Tongue (tissue), 1 donor: ENCODE measurements at regions not wholly inside any gene's neighbourhood (a gene's known extent, or its start where the extent isn't known, plus 50 kb on each side); places are given as distances from the start of the nearest gene placed in this dataset.
A peak's percentile ranks its signal among the peaks of the same experiment; 100 is the strongest.

ENCODE experiments used
- DNase-seq: peaks from one replicate; pipeline ENCODE4 v3.0.0-alpha.2; 2015

DNA sequence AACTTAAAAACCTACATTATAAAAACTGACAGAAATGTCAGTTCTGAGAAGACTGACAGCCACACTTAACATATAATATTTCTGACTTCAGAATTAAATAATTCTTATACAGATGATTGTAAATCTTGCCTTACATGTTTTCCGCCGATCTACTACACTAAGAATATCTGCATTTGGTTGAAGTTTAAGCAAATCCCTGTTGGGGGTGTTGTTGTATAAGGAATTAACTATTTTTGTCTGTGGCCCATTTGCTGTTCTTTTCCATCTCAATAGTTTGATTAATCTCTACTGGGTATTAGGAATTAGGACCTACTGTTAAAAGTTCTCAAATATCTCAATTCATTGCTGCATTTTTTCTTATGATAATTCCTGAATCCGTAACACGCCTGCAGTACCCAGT lies 838.3 kb upstream of the ROBO1 start:
- no peak for DNase-seq

DNA sequence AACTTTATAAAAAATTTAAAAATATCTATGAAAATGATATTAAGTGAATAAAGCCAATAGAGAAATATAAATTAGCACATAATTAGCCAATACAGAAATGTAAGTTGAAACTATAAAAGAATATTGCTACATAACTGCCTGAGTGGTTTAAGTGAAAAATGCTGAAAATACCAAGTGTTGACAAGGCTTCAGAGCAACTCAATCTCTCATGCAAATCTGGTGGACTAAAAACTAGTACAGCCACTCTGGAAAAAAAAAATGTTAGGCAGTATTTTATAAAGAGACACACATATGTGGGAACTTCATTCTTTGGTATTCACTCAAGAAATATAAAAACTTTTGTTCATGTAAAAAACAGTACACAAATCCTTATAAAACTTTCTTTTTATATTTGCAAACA lies 833.7 kb upstream of the ROBO1 start:
- DNase-seq, result no peak

- DNase-seq, result no peak
These were observed 825.0 kb upstream of the ROBO1 start for GRCh38 chr3:80592792-80593191.

DNA sequence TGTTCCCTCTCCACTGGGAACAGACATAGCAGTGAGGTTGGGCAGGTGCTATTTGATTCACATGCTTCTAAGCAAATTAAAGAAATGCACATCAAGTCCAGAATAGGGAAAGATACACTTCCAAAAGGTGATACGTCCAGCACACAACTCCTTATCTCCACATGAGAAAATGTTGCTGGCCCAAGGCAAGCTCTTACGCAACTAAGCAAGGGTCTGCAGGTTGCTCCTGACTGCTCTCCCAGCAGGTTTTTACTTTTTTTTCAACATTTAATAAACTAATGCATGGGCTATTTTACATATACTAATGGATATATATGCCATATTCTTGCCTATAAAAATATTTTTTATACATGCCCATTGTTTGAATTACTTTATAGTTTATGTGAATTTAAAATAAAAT lies 818.5 kb upstream of the ROBO1 start:
- DNase-seq, result no peak

GRCh38 chr3:80580146-80580545 lies 812.3 kb upstream of the ROBO1 start:
- no peak for DNase-seq

GRCh38 chr3:80564391-80564790 lies 796.6 kb upstream of the ROBO1 start:
- DNase-seq, result no peak

DNA sequence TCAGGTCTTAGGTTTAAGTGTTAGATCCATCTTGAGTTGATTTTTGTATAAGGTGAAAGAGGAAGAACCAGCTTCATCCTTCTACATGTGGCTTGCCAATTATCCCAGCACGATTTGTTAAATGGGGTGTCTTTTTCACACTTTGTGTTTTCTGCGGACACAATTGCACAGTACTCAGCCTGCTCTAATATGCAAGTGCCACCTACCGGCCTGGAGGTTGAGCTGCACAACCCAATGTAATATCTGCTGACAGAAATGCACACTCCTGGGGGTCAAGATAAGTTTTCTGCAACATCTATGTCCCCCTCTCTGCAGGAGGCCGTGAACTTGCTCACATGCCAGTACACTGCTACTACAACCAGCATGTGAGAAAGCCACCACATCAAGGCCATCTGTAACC lies 791.9 kb upstream of the ROBO1 start:
- no peak for DNase-seq

GRCh38 chr3:80556763-80557162 lies 789.0 kb upstream of the ROBO1 start:
- DNase-seq, result no peak

DNA sequence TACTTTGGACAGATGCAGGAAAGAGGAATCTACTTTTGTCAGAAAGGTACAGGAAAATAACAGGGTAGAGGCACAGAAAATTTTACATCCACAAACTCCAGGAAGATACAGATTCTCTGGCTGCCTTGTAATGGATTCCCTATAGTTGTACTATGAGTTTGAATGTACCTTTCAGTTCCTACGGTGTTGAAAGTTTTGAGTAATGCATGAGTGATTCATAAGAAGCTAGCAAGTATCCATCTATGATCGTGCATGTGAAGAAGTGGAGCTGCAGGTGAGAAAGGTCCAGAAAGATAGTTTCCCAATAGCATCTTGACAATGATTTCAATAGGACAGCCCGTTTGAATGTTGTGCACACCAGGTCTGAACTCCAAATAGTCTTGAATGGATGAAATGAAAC lies 786.5 kb upstream of the ROBO1 start:
- no peak for DNase-seq

DNA sequence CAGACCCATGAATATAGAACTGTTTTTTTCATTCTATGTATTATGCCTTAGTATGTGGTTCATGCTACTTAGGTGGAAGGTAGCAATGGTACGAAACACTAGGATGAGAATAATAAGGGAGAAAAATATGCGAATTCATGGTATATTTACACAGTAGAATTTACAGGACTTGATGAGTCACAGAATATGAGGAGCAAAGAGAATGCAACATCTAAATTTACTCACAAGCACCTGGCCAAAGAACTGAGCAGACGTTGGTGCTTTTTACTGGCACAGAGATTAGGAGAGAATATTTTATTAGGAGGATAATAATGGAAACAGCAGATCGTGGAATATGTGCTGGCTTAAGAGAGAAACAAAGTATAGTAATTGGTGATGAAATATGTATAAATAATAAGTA lies 785.4 kb upstream of the ROBO1 start:
- no peak for DNase-seq

DNA sequence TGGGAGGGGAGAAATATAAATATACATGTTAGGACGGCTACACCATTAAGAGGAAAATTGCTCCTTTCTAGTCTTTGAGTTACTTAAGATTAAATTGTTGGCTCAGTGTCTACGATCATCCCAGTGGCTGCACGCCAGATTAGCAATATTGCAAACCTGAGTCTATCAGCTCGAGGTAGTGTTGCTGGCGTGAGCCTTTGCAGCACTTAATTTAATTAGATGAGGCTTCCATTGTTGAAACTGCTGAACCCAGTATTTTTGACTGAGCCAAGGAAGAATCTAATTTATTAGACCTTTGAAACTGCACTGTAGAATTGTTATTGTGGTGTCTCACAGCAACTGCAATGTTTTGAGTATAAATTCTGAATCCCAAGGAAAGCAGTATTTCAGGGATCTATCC lies 782.4 kb upstream of the ROBO1 start:
- no peak for DNase-seq

DNA sequence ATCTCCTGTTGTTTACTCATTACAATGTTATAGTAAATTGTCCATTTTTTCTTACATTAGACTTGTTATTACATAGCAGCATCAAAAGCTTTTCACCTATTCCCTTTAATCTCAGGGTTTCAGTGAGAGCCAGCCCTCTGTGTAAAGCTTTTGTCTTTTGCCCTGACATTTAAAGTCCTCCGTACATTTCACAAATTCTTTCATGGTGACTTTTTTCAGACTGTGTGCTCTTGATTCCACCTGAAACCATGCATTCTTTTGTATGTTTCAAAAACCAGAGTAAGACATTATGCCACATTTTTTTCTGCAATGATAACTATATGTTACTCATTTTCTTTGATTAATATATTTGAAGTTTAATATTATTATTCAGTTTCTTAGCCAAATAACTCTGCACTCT lies 781.4 kb upstream of the ROBO1 start:
- no peak for DNase-seq

GRCh38 chr3:80543154-80543553 lies 775.4 kb upstream of the ROBO1 start:
- peak; percentile 2 for DNase-seq

GRCh38 chr3:80542456-80542855 lies 774.7 kb upstream of the ROBO1 start:
- no peak for DNase-seq

DNA sequence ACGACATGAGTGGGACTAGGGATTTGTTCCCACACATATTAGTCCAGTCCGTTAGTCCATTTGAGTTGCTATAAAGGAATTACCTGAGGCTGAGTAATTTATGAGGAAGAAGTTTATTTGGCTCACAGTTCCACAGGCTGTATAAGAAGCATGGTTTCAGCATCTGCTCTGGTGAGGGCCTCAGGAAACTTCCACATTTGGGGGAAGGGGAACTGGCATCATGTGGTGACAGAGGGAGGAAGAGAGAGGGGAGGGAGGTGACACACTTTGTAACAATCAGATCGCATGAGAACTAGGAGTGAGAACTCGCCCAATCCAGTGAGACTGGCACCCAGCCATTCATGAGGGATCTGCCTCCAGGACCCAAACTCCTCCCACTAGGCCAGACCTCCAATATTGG lies 769.9 kb upstream of the ROBO1 start:
- no peak for DNase-seq

DNA sequence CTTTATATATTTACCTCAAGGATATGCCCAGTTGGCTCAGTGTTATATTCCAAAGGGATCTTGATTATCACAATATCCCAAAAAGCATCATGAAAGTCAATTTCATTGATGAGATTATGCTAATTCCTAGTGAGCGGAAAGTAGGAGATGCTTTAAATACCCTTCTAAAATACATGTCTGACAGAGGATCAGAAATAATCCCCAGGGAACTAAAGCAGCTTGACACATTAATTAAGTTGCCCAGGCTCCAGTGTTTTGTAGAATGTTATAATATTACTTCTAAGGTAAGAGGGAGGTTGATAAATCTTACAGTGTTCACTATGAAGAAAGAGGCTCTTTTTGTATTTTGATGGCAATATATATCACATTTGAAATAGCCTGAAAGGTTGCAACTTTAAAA lies 767.5 kb upstream of the ROBO1 start:
- no peak for DNase-seq

DNA sequence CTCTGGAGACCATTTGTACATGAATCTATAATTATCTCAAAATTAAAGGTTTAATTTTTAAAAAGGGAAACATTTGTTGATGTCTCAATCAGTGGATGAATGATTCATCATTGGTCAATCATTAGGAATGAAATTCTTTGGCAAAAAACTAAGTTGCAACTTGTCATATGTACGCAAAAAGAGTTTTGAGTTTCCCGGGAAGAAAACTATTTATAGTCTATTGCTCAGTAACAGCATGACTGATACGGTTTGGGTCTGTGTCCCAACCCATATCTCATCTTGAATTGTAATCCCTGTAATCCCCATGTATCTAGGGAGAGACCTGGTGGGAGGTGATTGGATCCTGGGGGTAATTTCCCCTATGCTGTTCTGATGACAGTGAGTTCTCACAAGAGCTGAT lies 765.8 kb upstream of the ROBO1 start:
- DNase-seq, result no peak

DNA sequence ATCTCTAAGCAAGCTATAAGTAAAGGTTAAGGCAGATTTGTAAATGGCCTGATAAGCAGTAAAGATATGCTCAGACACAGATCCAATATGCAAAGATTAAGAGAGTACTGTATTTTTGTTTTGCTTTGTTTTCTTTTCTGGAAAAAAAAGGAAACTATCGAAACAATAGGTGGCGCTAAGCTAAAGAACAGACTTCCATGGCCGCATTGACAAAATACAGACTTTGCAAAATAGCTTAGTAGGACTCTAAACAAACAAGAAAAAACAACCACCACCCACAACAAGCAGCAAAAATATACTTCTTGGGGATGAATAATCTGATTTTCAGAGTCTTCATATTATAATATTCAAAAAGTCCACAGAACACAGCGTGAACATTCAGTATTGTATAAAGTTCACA lies 758.4 kb upstream of the ROBO1 start:
- no peak for DNase-seq

GRCh38 chr3:80521081-80521480 lies 753.3 kb upstream of the ROBO1 start:
- DNase-seq, result no peak

DNA sequence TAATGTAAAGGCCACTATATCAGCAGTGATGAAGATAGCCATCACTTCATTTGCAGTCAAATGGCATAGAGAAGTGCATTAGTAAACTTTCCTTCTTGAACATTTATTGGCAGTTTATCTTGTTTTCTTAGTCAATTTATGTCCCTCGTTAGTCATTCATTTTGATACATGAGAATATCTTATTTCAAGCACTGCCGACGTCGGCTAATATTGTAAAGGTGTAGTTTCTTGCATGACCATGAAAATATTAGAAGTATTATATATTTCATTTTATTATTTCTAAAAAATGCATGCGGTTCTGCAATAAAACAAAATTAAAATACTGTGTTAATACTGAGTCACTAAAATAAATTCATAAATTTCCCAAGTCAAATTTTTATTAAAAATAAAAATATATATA lies 751.6 kb upstream of the ROBO1 start:
- DNase-seq, result no peak

GRCh38 chr3:80496452-80496851 lies 728.7 kb upstream of the ROBO1 start:
- DNase-seq, result no peak

DNA sequence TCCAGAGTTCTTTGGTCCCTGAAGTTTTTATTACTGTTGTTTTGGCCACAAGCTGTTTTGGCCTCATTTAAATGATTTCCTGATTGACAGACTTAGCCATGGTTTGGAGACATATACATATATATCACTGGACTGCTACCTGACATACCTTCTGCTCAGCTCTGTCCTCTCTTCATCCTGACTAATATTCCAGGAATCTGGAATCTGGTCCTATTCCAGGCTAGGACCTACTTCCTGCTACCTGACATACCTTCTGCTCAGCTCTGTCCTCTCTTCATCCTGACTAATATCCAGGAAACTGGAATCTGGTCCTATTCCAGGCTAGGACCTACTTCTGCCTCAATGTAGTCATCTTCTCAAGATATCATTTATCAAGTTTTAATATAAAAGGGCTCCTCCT lies 724.4 kb upstream of the ROBO1 start:
- no peak for DNase-seq

DNA sequence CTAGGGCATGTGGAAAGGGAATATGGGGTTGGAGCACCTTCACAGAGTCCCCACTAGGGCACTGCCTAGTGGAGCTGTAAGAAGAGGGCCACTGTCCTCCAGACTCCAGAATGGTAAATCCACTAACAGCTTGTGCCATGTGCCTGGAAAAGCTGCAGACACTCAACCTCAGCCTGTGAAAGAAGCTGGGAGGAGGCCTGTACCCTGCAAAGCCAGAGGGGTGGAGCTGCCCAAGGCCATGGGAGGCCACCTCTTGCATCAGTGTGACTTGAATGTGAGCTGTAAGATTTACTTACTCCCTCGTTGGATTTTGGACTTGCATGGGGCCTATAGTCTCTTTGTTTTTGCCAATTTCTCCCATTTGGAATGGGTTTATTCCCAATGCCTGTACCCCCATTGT lies 705.2 kb upstream of the ROBO1 start:
- DNase-seq, result no peak

GRCh38 chr3:80472459-80472858 lies 704.7 kb upstream of the ROBO1 start:
- no peak for DNase-seq

- DNase-seq, result no peak
These were observed 702.6 kb upstream of the ROBO1 start for GRCh38 chr3:80470433-80470832.

GRCh38 chr3:80465746-80466145 lies 697.9 kb upstream of the ROBO1 start:
- no peak for DNase-seq
